Right forelimb (tissue), 1 donor: ENCODE measurements at regions not wholly inside any gene's neighbourhood (a gene's known extent, or its start where the extent isn't known, plus 50 kb on each side); places are given as distances from the start of the nearest gene placed in this dataset.

Experiments used
- DNase-seq: peaks from one replicate; pipeline ENCODE4 v3.0.0-alpha.2; 2018

DNA sequence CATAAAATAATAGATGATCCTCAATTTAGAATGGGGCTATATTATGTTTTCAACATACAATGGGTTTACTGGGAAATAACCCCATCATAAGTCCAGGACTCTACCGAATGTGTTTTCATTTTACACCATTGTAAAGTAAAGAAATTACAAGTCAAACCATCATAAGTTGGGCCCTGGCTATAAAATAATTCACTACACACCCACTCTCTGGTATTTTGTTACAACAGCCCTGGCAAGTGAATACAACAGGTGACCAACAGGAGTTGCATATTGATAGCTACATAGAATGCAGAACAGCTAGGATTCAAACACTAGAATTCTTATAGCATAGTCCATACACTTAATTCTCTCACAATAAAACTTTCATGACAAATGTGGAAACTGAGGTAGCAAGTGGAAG, 673.0 kb upstream of the CA10 start:
- DNase-seq = no peak

DNA sequence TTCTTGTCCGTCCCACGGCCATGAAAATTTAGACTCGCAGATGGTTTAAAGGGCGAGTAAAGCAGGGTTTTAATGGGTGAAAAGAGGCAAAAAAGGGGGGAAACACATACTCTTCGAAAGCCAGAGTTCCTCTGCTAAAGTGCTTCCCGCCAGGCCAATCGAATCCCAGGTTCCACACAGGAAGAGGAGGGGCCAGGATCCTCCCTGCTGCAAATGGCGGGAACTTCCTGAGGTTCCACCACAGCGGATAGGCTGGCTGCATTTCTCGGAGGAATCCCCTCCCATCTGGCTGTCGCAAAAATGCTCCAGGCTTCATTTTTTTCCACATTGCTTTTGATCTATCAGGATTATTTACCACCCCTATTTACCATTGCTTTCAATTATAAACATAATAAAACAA, 670.1 kb upstream of the CA10 start:
- no peak for DNase-seq

DNA sequence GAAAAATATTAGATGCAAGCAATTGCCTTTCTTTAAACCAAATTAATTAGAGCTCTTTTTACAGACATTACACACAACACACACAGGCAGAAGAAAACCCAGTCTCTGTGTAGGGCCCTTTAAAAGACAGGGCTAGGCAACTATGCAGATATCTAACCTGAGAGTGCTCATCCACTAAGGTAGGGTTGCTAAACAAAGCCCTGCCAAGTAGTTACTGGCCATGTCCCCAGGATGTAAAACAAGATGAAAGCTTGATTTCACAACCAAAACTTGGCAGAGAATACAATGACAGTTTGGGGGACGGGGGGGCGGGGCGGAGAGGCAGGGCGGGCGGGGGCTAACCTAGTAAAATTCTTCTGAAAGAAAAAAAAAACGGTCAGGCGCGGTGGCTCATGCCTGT, 669.0 kb upstream of the CA10 start:
- DNase-seq = no peak

DNA sequence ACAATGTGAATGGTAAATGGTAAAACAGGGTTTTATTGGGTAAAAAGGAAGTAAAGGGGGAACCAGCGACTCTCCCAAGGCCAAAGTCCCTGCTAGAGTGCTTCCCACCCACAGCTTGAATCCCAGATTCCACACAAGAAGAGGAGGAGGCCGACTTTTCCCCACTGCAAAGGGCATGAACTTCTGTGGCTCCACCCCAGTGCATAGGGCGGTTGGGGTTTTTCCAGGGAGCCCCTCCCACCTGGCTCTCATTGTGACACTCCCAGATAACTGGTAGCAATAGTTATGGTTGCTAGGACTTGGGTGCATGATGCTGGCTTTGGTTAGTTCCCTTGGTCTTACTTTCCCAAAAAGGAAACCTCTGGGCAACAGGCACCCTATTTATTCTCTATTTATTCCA, 666.0 kb upstream of the CA10 start:
- no peak for DNase-seq

DNA sequence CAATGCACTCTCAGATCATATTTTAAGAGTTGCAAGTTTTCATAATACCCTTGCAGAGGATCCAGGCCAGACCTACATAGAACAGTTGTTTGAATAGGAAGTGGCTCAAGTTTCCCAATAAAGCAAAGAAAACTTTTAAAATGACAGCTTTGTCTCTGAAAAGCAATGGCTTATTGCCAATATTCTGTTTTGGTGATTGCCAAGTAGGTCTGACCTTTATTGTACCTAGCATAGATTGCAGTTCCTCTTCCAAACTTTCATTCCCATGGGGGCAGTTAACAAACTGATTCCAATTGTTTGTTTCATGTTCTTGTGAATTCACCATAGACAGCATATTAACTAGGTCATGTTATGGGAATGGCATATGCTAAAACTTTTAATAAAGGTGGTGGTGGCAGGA, 664.6 kb upstream of the CA10 start:
- no peak for DNase-seq

DNA sequence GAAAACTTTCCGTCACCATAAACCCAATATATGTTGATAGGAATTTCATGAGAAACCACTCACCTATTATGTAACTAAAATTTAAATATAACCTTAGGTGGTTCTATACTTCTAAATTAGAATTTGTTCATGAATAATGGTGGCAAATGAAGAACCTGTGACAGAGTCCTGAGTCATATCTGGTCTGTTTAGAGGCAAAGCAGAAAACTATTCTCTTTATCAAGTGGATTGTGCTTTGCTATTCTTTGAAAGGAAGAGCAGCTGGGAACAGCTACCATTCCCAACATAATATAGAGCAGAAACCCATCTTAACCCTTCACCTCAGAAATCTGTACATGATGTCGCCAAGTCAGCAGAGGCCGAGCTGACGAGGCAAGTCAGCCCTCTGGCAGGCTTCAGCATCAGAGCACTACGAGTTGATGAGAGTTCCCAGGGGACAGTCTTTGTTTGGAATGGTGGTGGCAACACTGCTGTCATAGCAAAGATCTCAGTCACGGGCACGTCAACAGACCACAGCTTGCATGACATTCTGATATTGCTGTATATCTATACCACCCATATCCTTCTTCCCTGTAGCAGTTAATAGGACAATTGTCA, 631.9 kb upstream of the CA10 start:
- no peak for DNase-seq

DNA sequence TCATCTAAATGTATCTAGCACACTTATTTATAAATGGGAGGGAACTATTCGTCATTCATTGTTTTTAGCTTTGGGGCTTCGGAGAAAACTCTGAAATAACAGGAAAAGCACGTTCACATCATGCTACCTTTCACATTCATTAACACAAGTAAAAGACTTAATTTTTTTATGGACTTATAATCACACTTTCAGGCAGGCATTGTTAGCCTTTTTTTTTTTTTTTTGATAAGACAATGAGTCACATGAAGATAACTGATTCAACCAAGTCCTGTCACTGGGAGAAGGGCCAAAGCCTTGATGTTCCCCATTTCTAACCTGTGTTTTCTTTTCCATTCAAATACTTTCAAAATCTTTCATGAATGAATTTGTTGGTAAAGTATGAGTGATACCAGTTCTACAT, 631.3 kb upstream of the CA10 start:
- DNase-seq = no peak

DNA sequence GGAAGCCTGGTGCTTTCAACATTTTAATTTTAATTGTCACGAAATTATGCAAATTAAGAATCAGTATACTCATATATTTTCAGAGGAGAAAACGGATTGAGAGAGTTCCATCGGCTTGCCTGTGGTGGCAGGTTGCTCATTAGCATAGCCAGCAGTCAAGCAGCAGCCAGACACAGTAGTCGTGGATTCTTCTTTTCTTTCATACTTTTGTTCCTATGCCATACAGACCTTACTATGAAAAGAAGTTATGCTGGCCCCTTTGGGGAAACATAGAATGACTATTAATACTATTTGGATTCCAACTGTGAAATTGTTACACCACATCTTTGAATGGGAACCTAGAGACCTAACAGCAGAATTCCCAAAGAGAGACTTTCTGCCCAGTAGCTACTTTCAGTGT, 617.7 kb upstream of the CA10 start:
- DNase-seq = no peak

DNA sequence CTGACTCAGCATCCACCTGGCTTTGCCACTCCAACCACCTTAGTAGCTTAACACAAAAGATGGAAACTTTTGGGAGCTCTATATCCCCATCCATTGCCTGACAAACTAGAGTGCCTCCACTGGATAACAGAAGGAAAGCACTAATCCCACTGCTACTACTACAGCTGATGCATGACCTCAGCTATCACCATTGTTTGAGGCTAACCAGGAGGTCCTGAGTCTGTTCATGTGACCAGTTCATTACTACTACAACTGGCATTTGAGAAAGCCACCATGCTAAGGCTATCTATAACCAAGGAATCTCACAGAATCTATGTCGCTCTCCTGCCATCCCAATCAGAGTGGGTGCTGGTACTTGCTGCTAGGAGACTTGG, 604.3 kb upstream of the CA10 start:
- DNase-seq = no peak

DNA sequence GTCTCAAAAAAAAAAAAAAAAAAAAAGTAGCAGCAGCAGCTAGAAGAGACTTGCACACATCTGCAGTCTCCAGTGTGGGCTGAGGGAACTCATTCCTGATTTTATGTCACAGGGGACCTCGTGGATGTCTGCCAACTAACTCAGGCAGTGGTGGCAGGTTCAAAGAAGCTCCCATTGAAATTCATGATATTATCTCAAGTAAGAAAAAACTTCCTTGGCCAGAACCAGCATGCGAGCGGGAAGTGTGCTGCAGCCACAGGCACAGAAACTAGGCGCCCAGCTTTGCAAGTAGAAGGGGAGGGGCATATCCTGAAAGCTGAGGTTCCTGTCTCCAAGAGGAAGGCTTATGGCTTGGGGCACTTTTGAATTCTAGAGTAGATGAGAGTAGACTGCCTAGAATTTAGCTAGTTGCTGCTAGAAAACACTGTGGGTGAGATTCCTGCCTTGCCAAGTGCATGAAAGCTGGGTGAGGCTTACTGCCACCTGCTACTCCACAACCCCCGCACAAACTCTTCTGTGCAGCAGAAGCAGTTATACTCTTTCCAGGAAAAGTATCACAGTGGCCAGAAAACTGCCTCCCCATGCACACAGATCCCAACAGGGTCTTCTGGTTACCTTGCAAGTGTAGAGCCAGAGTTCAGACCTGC, 603.8 kb upstream of the CA10 start:
- DNase-seq = no peak

DNA sequence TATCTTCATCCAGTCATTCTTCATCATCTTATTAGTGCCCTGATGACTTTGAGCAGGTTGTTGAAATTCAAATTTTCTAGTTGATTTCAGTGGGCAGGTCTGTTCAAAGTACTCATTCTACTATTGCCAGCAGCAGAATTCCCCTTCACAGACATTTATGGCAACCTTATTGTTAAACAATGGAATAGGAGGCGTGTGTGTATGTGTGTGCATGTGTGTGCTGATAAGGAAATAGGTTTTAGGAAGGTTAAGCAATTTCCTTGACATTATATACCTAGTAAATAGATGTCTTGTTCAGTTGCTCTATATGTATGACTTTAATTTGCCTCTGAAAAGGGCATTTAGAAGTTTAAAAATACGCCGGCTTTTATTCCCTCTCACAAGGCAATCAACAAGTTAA, 601.4 kb upstream of the CA10 start:
- no peak for DNase-seq

DNA sequence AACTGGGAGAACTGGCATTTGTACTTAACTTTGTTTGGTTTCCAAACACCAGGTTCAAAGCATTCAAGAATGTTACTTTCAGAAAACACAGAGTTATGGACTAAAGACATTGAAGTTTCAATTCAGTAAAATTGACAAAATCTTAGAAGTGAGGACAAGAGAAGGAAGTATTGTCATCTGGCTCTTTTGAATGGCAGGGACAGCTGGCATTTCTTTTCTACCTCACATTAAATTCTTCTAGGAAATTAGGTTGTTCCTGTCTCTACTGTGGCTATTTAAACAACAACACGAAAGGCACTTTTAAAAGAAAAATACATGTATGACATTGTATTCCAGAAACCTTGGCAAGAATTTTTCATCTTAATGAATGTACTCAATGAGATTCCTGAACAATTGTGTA, 600.0 kb upstream of the CA10 start:
- DNase-seq = no peak

DNA sequence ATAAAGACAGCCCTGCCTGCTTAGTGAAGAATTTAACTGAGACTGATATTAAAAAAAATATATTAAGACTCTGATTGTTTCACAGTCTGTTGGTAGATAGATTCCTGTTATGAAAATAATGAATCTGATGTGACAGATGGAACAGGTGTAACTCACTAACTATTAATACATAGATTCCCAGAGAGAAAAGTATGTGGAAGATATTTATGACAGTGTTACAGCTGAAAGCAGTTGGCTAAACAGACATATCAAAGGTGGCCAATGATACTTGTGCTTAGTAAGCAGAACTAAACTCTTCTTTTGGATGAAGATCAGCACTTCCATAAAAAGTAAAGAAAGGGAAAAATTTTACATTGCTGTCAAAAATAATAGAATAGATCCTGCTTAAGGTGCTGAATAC, 598.2 kb upstream of the CA10 start:
- DNase-seq = no peak

DNA sequence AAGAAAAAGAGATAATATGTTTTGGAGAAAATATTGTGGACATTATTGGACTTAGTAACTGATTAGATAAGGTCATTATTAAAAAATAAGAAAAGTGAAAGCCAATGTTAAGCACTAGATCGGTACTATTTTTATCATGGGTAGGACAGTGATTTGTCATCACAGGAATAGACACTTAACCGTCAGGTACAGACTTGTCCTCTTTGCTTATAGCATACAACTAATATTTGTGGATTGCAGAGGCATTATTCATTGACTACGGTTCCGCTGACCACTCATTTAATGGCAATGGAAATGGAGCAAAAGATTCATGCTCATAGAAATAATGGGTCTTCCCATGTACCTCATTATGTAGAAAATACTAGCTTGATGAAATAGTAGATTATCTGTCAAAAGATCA, 596.3 kb upstream of the CA10 start:
- no peak for DNase-seq

DNA sequence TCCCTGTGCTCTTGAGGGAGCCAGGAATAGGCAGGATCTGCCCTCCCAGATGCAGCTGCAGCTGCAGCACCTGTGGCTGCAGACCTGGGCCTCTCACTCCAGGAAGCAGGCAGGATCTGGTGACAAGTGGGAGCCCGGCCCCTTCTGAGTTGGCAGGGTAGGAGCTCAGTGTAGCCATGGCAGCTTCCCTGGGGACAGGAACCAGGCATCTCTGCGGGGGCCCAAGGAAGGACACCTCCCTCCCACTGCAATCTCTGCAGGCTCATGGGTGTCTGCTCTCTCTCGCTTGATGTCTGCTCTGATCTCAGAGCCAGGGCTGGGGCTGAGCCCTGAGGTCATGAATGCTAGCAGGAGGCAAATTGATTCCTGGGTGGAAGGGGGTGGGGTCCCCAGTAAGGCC, 592.5 kb upstream of the CA10 start:
- DNase-seq = no peak

DNA sequence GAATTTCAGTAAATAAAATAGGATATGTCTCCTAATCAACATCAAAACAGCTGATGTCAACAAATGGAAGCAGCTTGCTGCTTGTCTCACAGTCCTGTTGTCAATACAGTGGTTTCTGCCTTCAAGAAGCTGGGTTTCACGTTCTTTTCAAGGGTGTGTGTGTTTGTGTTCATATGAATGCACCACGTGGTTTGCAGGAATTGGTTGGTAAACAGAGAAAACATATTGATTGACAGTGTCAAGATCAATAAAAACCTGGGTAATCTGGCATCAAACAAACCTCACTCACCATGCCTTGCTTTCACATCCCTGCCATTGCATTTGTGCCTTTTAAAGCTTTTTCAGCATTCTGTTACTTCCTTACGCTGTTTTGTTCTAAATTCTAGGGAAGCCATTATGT, 585.7 kb upstream of the CA10 start:
- no peak for DNase-seq

DNA sequence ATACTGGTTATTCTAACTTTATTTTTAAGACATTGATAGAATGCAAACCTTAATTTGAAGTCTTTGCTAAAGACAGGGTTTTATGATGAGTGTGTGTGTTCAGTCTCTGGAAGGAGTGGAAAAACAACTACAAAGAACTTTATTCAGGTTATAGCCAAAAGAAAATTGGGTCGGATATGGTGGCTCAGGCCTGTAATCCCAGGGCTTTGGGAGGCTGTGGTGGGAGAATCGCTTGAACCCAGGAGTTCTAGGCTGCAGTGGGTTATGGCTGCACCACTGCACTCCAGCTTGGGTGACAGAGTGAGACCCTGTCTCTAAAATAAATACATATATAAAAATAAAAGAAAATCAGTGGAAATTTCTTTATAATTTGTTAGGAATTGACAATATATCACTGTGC, 581.5 kb upstream of the CA10 start:
- no peak for DNase-seq

DNA sequence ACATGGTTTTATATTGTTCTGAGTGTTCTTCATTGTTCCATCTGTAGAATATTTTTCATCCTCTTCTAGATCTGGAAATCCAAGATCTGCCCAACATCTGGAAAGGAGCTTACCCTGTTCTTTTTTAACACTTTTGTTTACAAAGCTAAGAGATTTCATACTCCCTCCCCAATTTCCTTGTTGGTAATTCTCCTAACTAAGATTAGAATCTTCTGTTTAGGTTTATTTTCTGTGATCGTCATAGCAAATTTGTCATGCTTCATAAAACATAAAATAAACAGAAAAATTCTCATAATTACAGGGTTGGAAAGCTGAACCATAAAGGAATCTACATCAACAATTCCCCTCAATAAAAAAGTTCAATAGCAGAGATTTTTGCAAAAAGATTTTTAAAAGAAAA, 580.3 kb upstream of the CA10 start:
- DNase-seq = no peak

DNA sequence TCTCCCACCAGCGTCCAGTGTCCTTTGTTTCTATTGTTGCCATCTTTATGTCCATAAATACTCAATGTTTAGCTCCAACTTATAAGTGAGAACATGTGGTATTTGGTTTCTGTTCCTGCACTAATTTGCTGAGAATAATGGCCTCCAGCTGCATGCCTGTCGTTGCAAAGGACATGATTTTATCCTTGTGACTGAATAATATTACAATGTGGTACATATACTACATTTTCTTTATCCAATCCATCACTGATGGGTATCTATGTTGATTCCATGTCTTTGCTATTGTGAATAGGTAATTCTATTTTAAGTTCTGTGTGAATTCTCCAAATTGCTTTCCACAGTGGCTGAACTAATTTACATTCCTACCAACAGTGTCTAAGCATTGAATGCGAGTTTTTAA, 578.6 kb upstream of the CA10 start:
- no peak for DNase-seq

DNA sequence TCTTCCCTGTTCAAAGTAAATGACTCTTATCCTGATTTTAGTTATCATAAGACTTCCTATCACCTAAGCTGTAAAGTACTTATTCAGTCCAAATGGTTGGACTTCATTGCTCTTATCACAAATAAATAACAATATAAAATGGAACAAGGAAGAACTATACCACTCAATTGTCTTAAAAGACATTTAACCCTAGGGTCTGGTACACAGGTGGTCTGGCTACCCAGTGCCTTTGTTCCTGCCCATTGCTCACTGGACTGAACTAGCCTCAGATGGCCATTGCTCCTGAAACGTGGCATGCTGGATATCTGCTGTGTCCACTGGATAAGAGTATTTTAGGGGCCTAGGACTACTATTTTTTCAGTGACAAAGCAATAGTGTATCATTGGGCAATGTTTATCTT, 574.3 kb upstream of the CA10 start:
- no peak for DNase-seq

DNA sequence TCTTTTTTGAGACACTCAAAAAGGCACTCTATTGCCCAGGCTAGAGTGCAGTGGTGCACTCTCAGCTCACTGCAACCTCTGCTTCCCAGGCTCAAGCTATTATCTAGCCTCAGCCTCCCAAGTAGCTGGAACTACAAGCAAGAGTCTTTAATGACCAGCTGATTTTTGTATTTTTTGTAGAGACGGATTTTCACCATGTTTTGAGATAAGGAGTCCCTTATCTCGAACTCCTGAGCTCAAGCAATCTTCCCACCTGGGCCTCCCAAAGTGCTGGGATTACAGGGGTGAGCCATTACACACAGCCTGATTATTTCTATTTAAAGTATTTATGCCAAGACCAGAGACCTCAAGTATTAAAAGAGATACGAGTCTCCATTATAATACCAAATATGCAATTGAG, 566.1 kb upstream of the CA10 start:
- DNase-seq = no peak

DNA sequence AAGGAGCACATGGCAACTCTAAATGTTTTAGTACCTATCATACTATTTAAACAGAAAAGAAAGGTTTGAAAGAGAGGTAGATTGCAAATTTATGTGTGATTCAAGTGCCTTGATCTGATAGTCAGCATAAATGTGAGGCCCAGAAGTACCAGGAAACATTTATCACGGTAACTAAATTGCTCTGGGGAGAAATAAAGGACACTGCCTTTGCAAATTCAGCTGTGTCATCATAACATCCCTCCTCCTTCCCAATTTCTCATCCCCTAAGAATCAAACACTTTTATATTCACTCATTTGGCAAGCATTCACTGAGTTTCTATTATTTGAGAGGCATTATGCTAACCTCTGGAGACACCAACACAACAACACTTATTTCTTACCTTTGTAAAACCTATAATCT, 563.4 kb upstream of the CA10 start:
- DNase-seq = no peak

DNA sequence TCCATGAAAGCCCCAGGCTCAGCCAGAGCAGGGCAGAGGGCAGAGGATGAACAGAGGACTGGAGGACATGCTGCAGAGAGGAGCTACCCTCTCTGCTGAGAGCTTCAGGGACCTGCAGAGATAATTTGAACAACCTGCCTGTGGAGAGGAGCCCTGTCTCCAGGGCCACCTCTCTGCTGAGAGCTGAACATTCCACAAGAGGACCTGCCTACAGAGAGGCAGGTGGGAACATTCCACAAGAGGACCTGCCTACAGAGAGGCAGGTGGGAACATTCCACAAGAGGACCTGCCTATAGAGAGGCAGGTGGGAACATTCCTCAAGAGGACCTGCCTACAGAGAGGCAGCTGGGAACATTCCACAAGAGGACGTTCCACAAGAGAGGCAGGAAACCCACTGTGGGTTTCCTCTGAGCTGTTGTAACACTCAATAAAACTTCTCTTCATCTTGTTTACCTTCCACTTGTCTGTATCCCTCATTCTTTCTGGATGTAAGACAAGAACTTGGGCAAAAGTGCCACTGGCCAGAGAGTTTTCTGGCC, 551.9 kb upstream of the CA10 start:
- DNase-seq = no peak

DNA sequence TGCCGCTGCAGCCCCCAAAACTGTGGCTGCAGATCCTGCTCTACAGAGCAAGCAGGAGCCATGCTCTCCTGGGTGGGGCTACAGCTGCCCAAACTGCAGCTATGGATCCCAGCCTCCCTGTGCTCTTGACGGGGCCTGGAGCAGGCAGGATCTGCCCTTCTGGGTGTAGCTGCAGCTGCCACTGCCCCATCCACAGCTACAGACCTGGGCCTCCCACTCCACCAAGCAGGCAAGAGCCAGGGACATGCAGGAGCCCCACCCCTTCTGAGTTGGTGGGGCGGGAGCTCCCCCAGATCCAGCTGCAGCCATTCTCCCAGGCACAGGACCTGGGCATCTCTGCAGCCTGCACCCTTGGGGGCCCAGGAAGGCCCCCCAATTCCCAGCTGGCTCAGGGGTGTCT, 551.2 kb upstream of the CA10 start:
- DNase-seq = no peak

DNA sequence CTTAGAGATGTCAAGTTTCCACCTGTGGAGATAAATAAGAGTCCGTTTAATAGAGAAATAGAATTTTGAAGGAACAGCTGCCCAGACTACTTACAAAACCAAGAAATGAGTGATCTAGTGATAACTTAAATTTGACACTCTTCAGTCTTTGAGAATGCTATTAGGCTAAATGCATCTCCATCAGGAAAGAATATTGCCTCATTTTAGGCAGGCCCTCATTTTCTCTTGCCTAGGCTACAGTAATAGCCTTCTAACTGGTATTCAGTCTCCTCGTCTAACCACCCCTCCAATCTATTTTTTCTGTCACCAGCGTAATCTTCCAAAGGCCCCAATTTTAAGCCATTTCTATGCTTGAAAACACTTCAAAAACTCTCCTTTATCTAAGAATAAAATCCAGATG, 537.8 kb upstream of the CA10 start:
- no peak for DNase-seq
